B cell (primary cell): ENCODE measurements at regions not wholly inside any gene's neighbourhood (a gene's known extent, or its start where the extent isn't known, plus 50 kb on each side); places are given as distances from the start of the nearest gene placed in this dataset.

ENCODE experiments used
- ATAC-seq: fragments of 200-7000 bp; cut with Tn5 transposase; one replicate; pipeline ENCODE4 v1.10.0; 2021; ENCODE audit warnings: low read depth, mild to moderate bottlenecking, moderate number of reproducible peaks, moderate library complexity
- CTCF ChIA-PET: fragments of 350-600 bp; sonication (Branson Sonifier 250); formaldehyde crosslinking; loops from one replicate; lab custom pipeline; 2021; ENCODE audit warnings: antibody characterized with exemption, inconsistent platforms; lab: Charles Lee
- POLR2A ChIA-PET: fragments of 350-600 bp; sonication (Branson Sonifier 250); formaldehyde crosslinking; loops from one replicate; lab custom pipeline; 2021; ENCODE audit warnings: antibody characterized with exemption; lab: Charles Lee
- DNase-seq: peaks from one replicate; pipeline ENCODE4 v3.0.0; 2013
- H2AFZ ChIP-seq: 2 replicates; pipeline ENCODE4 v1.6.1; 2012; ENCODE audit warnings: mild to moderate bottlenecking, low read depth, low read length; ENCODE audit not compliant: insufficient read depth, poor library complexity, severe bottlenecking
- H3K27ac ChIP-seq, 2 donors: 1 replicate in 1 of 2; 2 replicates in 1 of 2; pipeline ENCODE4 v1.5.1; 2012 to 2013; ENCODE audit warnings: low read length in 2 of 2, mild to moderate bottlenecking in 2 of 2, moderate library complexity in 1 of 2
- H3K27me3 ChIP-seq, 4 experiments: fragments of 200-600 bp in 1 of 4; sonication (generic) in 1 of 4; replicated peaks in 1 of 4; 1 replicate in 2 of 4; 2 replicates in 2 of 4; pipeline versions ENCODE4 v1.6.1 to v1.7.0; 2013 to 2016; ENCODE audit warnings: low read length in 3 of 4, mild to moderate bottlenecking in 2 of 4, mixed read lengths in 1 of 4, moderate library complexity in 1 of 4; ENCODE audit not compliant: insufficient read depth in 4 of 4, control insufficient read depth in 3 of 4; ENCODE audit errors: control extremely low read depth in 1 of 4
- H3K36me3 ChIP-seq, 2 experiments: replicated peaks in 1 of 2; 1 replicate in 1 of 2; 2 replicates in 1 of 2; pipeline versions ENCODE4 v1.6.1 to v1.7.1; 2013; ENCODE audit warnings: low read length in 1 of 2; ENCODE audit not compliant: insufficient read depth in 2 of 2, control insufficient read depth in 1 of 2; ENCODE audit errors: control extremely low read depth in 1 of 2, extremely low read depth in 1 of 2
- H3K4me1 ChIP-seq, 2 donors: fragments of 200-600 bp in 1 of 2; sonication (generic) in 1 of 2; 1 replicate in 1 of 2; 2 replicates in 1 of 2; pipeline versions ENCODE4 v1.5.1 to v1.6.1; 2013 to 2017; ENCODE audit warnings: low read length in 2 of 2; ENCODE audit not compliant: control insufficient read depth in 2 of 2, insufficient read depth in 2 of 2
- H3K4me2 ChIP-seq: replicated peaks from 2 replicates; pipeline ENCODE3; 2012; ENCODE audit warnings: mild to moderate bottlenecking, low read depth, low read length; ENCODE audit not compliant: poor library complexity, severe bottlenecking
- H3K4me3 ChIP-seq, 5 experiments: fragments of 200-600 bp in 1 of 5; sonication (generic) in 1 of 5; 1 replicate in 3 of 5; 2 replicates in 2 of 5; pipeline versions ENCODE4 v1.5.1 to v1.7.0; 2011 to 2016; ENCODE audit warnings: low read length in 4 of 5, mild to moderate bottlenecking in 4 of 5, low read depth in 2 of 5, control low read depth in 1 of 5, moderate library complexity in 1 of 5; ENCODE audit not compliant: insufficient read depth in 1 of 5; ENCODE audit errors: control extremely low read depth in 1 of 5, extremely low read depth in 1 of 5
- H3K79me2 ChIP-seq: fragments of 200-600 bp; sonication (generic); one replicate; pipeline ENCODE4 v1.6.0; 2016; ENCODE audit warnings: low read length; ENCODE audit not compliant: control insufficient read depth, insufficient read depth
- H3K9ac ChIP-seq: fragments of 200-600 bp; sonication (generic); 2 replicates; pipeline ENCODE4 v1.6.1; 2017; ENCODE audit warnings: mild to moderate bottlenecking, low read length, moderate library complexity
- H3K9me3 ChIP-seq, 3 donors: one replicate each; pipeline versions ENCODE4 v1.6.1 to v1.7.1; 2013; ENCODE audit warnings: low read length in 2 of 3; ENCODE audit not compliant: control insufficient read depth in 2 of 3, insufficient read depth in 1 of 3; ENCODE audit errors: control extremely low read depth in 1 of 3
- H4K20me1 ChIP-seq: 2 replicates; pipeline ENCODE4 v1.6.0; 2012; ENCODE audit warnings: mild to moderate bottlenecking, low read length; ENCODE audit not compliant: insufficient read depth, control insufficient read depth, poor library complexity, severe bottlenecking
- H3K27ac Mint-ChIP-seq: one replicate; pipeline ENCODE4 v1.8.0; 2021; ENCODE audit warnings: mixed read lengths
- H3K27me3 Mint-ChIP-seq: one replicate; pipeline ENCODE4 v1.8.0; 2021; ENCODE audit warnings: mixed read lengths
- H3K4me1 Mint-ChIP-seq: one replicate; pipeline ENCODE4 v1.8.0; 2021; ENCODE audit warnings: mixed read lengths
- H3K4me3 Mint-ChIP-seq: one replicate; pipeline ENCODE4 v1.8.0; 2021; ENCODE audit warnings: mixed read lengths
- H3K9me3 Mint-ChIP-seq: one replicate; pipeline ENCODE4 v1.8.0; 2022; ENCODE audit warnings: mixed read lengths; ENCODE audit not compliant: insufficient read depth
- EZH2 ChIP-seq: IDR thresholded peaks from 2 replicates; pipeline ENCODE4 v1.6.1; 2012; ENCODE audit warnings: borderline replicate concordance, low read depth, mild to moderate bottlenecking, moderate library complexity, low read length; ENCODE audit not compliant: insufficient read depth, poor library complexity, severe bottlenecking
- WGBS: methylation state at CpG from one replicate; pipeline ENCODE4 v1.1.5; 2013; ENCODE audit warnings: missing lambda C conversion rate; ENCODE audit not compliant: insufficient coverage; 5-methylcytosine and 5-hydroxymethylcytosine counted together
- intact Hi-C: fragments of 100-400 bp; cut with micrococcal nuclease; formaldehyde crosslinking; loops from one replicate; pipeline ENCODE4 v1.10.0; 2022
- TF ChIP-seq, protein P1 (sequence below): fragments of 200-600 bp; IDR thresholded peaks from one replicate; pipeline ENCODE4 v1.8.0; 2022; ENCODE audit warnings: antibody characterized with exemption, mild to moderate bottlenecking

DNA sequence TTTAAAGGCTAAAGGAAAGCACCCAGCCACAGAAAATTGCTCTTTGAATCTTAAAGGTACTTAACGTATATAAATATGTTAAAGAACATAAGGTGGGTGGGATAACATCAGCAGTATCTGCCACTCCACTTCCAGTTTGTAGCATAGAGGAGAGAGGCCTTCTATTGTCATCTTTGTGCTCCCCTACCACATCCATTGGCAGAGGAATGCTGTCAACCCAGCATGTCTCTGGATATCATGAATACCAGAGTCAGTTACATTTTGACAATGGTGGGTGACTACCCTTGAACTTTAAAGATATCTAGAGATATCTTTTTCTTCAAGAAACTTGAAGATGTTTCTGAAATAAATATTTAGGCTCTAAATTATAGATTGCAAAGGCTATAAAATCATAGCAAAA lies 283.2 kb upstream of the LRRC7 start:
- DNase-seq, result no peak
- no peaks in the 10 kb centered on the region for H3K4me1 Mint-ChIP-seq
- no peak overlapping the region for H3K9ac ChIP-seq
- H3K79me2 ChIP-seq, result no peaks in the 10 kb centered on the region
- TF ChIP-seq EZH2, result no peak
- TF ChIP-seq, protein P1, sequence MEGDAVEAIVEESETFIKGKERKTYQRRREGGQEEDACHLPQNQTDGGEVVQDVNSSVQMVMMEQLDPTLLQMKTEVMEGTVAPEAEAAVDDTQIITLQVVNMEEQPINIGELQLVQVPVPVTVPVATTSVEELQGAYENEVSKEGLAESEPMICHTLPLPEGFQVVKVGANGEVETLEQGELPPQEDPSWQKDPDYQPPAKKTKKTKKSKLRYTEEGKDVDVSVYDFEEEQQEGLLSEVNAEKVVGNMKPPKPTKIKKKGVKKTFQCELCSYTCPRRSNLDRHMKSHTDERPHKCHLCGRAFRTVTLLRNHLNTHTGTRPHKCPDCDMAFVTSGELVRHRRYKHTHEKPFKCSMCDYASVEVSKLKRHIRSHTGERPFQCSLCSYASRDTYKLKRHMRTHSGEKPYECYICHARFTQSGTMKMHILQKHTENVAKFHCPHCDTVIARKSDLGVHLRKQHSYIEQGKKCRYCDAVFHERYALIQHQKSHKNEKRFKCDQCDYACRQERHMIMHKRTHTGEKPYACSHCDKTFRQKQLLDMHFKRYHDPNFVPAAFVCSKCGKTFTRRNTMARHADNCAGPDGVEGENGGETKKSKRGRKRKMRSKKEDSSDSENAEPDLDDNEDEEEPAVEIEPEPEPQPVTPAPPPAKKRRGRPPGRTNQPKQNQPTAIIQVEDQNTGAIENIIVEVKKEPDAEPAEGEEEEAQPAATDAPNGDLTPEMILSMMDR, result no peak
- ChIA-PET POLR2A (no interaction called here), CTCF (no interaction called here)
- no peaks in the 10 kb centered on the region for H3K27me3 ChIP-seq
- no peak for ATAC-seq
- peaks cover 2% of the 10 kb centered on the region for H3K9me3 Mint-ChIP-seq
- no peak overlapping the region for H3K27ac Mint-ChIP-seq
- H3K9me3 ChIP-seq, result no peaks in the 10 kb centered on the region
- H3K36me3 ChIP-seq, result no peaks in the 10 kb centered on the region
- H3K4me3 Mint-ChIP-seq, result no peak overlapping the region
- H3K4me1 ChIP-seq, result no peaks in the 10 kb centered on the region
- H3K4me2 ChIP-seq, result no peak overlapping the region
- no peak overlapping the region for H3K4me3 ChIP-seq
- no peaks in the 10 kb centered on the region for H3K27me3 Mint-ChIP-seq
- WGBS, result no CpG with 5 or more reads among the region's 1 CpG
- intact Hi-C loops, result no loop called here
- H3K27ac ChIP-seq, result no peak overlapping the region
- H2AFZ ChIP-seq, result no peak overlapping the region
- no peaks in the 10 kb centered on the region for H4K20me1 ChIP-seq

DNA sequence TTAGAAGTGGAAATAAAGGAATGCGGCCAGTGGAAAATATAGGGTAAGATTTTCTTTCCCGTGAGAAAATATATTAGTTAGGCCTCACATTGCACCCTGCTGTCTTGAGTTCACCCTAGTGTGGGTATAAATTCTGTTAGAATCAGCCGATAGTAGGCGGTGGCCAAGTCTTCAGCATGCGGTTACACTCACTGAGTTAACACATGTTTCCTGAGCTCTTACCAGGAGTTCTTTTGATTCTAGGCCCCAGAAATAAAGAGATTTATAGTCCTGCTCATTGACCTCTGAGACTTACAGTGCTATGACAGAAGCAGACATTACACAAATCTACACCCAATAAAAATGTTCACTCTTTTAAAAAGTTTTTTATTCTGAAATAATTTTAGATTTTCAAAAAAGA lies 279.3 kb upstream of the LRRC7 start:
- Histone ChIP-seq H3K9me3 (no peaks in the 10 kb centered on the region), H3K9ac (no peak overlapping the region), H3K36me3 (no peaks in the 10 kb centered on the region), H2AFZ (no peak overlapping the region), H3K27ac (no peak overlapping the region), H3K79me2 (no peaks in the 10 kb centered on the region), H3K4me1 (no peaks in the 10 kb centered on the region), H3K4me2 (no peak overlapping the region), H3K4me3 (no peak overlapping the region), H3K27me3 (no peaks in the 10 kb centered on the region), H4K20me1 (no peaks in the 10 kb centered on the region)
- DNase-seq (no peak), ATAC-seq (no peak)
- WGBS, result 91% methylated on average over 4 of the region's 5 CpGs
- ChIA-PET POLR2A (no interaction called here), CTCF (no interaction called here)
- H3K4me1 Mint-ChIP-seq, result no peaks in the 10 kb centered on the region
- intact Hi-C loops, result no loop called here
- H3K4me3 Mint-ChIP-seq, result no peak overlapping the region
- no peaks in the 10 kb centered on the region for H3K9me3 Mint-ChIP-seq
- H3K27ac Mint-ChIP-seq, result no peak overlapping the region
- no peaks in the 10 kb centered on the region for H3K27me3 Mint-ChIP-seq
- TF ChIP-seq EZH2, result no peak
- TF ChIP-seq, protein P1, result no peak
